K562 (cell line): ENCODE measurements at regions not wholly inside any gene's neighbourhood (a gene's known extent, or its start where the extent isn't known, plus 50 kb on each side); places are given as distances from the start of the nearest gene placed in this dataset.

Experiments
- BDP1 ChIP-seq: IDR thresholded peaks from 3 replicates; pipeline ENCODE4 v1.6.1; 2011; ENCODE audit not compliant: insufficient read length, insufficient read depth
- EZH2 ChIP-seq: IDR thresholded peaks from 2 replicates; pipeline ENCODE4 v1.6.1; 2012; ENCODE audit warnings: low read depth, mild to moderate bottlenecking, inconsistent platforms, low read length, borderline replicate concordance
- HCFC1 ChIP-seq: IDR thresholded peaks from 2 replicates; pipeline ENCODE4 v1.6.1; 2012; ENCODE audit warnings: low read depth, low read length, improper control_type of control experiment
- SP2 ChIP-seq: IDR thresholded peaks from 2 replicates; pipeline ENCODE4 v1.6.1; 2011; ENCODE audit warnings: mild to moderate bottlenecking, low read depth, low read length, moderate library complexity; ENCODE audit not compliant: poor library complexity, severe bottlenecking; ENCODE audit errors: extremely low read depth
- WHSC1 ChIP-seq: IDR thresholded peaks from one replicate; pipeline ENCODE4 v1.6.1; 2012; ENCODE audit warnings: low read length, control low read depth, inconsistent platforms
- ZNF778 ChIP-seq: fragments of 450-650 bp; formaldehyde crosslinking; IDR thresholded peaks from 2 replicates; pipeline ENCODE4 v1.4.0; 2020; ENCODE audit warnings: mild to moderate bottlenecking, moderate library complexity
- TF ChIP-seq, protein P1 (sequence below), 3 experiments: IDR thresholded peaks in 2 of 3; conservative IDR thresholded peaks in 1 of 3; 2 replicates each; pipeline ENCODE4 v1.5.1; 2011 to 2012; ENCODE audit warnings: low read length in 3 of 3, mild to moderate bottlenecking in 3 of 3, control low read depth in 2 of 3, improper control_type of control experiment in 1 of 3, inconsistent platforms in 1 of 3, low read depth in 1 of 3, mixed read lengths in 1 of 3, moderate library complexity in 1 of 3; ENCODE audit not compliant: insufficient read depth in 2 of 3
- TF ChIP-seq, protein P2 (sequence below): fragments of 450-650 bp; IDR thresholded peaks from 2 replicates; pipeline ENCODE4 v1.6.1; 2016

DNA sequence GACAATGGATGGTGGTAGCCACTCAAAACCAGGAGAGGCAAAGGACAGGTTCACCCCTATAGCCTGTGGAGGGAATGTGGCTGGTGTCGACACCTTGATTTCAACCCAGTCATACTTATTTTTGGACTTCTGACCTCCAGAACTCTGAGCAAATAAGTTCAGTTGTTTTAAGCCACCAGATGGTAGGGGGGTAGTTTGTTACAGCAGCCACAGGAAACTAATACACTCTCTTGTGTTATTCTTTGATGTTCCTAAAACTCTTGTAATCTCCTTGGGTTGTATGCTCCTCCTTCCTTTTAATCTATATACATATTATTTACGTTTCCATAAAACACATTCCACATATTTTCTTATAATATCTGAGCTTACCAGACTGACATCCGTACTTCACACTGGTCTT is 65.9 kb downstream of the ZBTB18 start:
- no peak for TF ChIP-seq ZNF778
- TF ChIP-seq, protein P1, sequence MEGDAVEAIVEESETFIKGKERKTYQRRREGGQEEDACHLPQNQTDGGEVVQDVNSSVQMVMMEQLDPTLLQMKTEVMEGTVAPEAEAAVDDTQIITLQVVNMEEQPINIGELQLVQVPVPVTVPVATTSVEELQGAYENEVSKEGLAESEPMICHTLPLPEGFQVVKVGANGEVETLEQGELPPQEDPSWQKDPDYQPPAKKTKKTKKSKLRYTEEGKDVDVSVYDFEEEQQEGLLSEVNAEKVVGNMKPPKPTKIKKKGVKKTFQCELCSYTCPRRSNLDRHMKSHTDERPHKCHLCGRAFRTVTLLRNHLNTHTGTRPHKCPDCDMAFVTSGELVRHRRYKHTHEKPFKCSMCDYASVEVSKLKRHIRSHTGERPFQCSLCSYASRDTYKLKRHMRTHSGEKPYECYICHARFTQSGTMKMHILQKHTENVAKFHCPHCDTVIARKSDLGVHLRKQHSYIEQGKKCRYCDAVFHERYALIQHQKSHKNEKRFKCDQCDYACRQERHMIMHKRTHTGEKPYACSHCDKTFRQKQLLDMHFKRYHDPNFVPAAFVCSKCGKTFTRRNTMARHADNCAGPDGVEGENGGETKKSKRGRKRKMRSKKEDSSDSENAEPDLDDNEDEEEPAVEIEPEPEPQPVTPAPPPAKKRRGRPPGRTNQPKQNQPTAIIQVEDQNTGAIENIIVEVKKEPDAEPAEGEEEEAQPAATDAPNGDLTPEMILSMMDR (IDR thresholded peaks at IDR 0.05 in 2 of 3, conservative IDR thresholded peaks at IDR 0.05 in 1 of 3; ENCODE audit: insufficient read depth in 2 of 3, low read depth in 1 of 3, low read length in 3 of 3): no peak
- no peak for TF ChIP-seq HCFC1
- TF ChIP-seq, protein P2, sequence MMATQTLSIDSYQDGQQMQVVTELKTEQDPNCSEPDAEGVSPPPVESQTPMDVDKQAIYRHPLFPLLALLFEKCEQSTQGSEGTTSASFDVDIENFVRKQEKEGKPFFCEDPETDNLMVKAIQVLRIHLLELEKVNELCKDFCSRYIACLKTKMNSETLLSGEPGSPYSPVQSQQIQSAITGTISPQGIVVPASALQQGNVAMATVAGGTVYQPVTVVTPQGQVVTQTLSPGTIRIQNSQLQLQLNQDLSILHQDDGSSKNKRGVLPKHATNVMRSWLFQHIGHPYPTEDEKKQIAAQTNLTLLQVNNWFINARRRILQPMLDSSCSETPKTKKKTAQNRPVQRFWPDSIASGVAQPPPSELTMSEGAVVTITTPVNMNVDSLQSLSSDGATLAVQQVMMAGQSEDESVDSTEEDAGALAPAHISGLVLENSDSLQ: no peak
- TF ChIP-seq SP2: no peak
- TF ChIP-seq WHSC1: no peak
- no peak for TF ChIP-seq EZH2
- no peak for TF ChIP-seq BDP1
